ENCODE measurements at regions not wholly inside any gene's neighbourhood (a gene's known extent, or its start where the extent isn't known, plus 50 kb on each side); places are given as distances from the start of the nearest gene placed in this dataset.

DNA sequence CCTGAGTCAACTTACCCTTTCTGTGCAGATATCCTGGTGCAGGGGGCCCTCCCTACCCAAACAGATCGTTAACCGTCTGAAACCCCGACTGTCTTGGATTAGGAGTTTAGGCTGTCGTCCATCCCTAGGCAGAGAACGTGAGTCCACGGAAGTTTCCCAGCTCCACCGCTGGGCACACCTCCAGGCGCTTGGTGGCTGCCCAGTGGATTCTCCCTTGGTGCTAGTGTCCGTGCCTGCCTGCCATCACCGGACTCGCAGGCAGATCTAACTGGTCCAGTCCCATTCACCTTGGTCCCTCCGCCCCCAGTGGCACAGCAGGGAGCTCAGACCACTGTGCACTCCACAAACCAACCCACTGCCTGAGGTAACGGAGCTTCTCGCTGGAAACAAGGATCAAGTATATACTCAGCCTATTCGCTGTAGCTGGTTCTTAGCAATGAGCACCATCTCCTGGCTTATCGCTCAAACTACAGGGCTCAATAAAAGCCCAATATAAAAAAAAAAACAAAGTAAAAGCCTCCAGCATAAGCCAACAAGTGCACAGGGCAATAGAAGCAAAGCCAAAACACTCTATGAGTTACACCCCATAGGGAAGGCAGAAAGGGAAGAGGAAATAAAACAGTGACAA lies 79.5 kb upstream of the USP9Y start:
- TF ChIP-seq HMGXB4 (CRISPR knock-in tag; IDR thresholded peaks at IDR 0.05): no peak
- TF ChIP-seq, protein P1, sequence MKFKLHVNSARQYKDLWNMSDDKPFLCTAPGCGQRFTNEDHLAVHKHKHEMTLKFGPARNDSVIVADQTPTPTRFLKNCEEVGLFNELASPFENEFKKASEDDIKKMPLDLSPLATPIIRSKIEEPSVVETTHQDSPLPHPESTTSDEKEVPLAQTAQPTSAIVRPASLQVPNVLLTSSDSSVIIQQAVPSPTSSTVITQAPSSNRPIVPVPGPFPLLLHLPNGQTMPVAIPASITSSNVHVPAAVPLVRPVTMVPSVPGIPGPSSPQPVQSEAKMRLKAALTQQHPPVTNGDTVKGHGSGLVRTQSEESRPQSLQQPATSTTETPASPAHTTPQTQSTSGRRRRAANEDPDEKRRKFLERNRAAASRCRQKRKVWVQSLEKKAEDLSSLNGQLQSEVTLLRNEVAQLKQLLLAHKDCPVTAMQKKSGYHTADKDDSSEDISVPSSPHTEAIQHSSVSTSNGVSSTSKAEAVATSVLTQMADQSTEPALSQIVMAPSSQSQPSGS (CRISPR knock-in tag; IDR thresholded peaks at IDR 0.05; ENCODE audit: borderline replicate concordance, low read depth): no peak
